HEK293 (cell line): ENCODE measurements at regions not wholly inside any gene's neighbourhood (a gene's known extent, or its start where the extent isn't known, plus 50 kb on each side); places are given as distances from the start of the nearest gene placed in this dataset.

Experiments
- GLIS2 ChIP-seq: fragments of 450-650 bp; formaldehyde crosslinking; IDR thresholded peaks from 2 replicates; pipeline ENCODE4 v1.5.1; 2016; ENCODE audit warnings: missing biosample characterization, missing genetic modification characterization
- KLF10 ChIP-seq: fragments of 450-650 bp; IDR thresholded peaks from 2 replicates; pipeline ENCODE4 v1.5.1; 2018; ENCODE audit warnings: missing biosample characterization, mild to moderate bottlenecking, missing genetic modification characterization
- KLF8 ChIP-seq: fragments of 450-650 bp; formaldehyde crosslinking; IDR thresholded peaks from 2 replicates; pipeline ENCODE4 v1.5.1; 2016; ENCODE audit warnings: missing biosample characterization, missing genetic modification characterization
- MYNN ChIP-seq: fragments of 450-650 bp; formaldehyde crosslinking; IDR thresholded peaks from 2 replicates; pipeline ENCODE4 v1.5.1; 2016; ENCODE audit warnings: missing biosample characterization, missing genetic modification characterization, borderline replicate concordance
- YY2 ChIP-seq: fragments of 450-650 bp; formaldehyde crosslinking; IDR thresholded peaks from 2 replicates; pipeline ENCODE4 v1.5.1; 2016; ENCODE audit warnings: missing biosample characterization, missing genetic modification characterization
- ZBTB17 ChIP-seq: fragments of 450-650 bp; formaldehyde crosslinking; IDR thresholded peaks from 2 replicates; pipeline ENCODE4 v1.5.1; 2016; ENCODE audit warnings: missing biosample characterization, missing genetic modification characterization
- ZEB2 ChIP-seq: fragments of 450-650 bp; formaldehyde crosslinking; IDR thresholded peaks from 2 replicates; pipeline ENCODE4 v1.5.1; 2016; ENCODE audit warnings: missing biosample characterization, missing genetic modification characterization
- ZNF16 ChIP-seq: fragments of 450-650 bp; formaldehyde crosslinking; IDR thresholded peaks from 2 replicates; pipeline ENCODE4 v1.5.1; 2016; ENCODE audit warnings: low read depth, missing biosample characterization, missing genetic modification characterization
- ZNF2 ChIP-seq: fragments of 450-650 bp; formaldehyde crosslinking; IDR thresholded peaks from 2 replicates; pipeline ENCODE4 v1.5.1; 2016; ENCODE audit warnings: missing biosample characterization, missing genetic modification characterization
- ZNF24 ChIP-seq: fragments of 450-650 bp; formaldehyde crosslinking; IDR thresholded peaks from 2 replicates; pipeline ENCODE4 v1.5.1; 2016; ENCODE audit warnings: missing biosample characterization, missing genetic modification characterization
- ZNF621 ChIP-seq: fragments of 450-650 bp; formaldehyde crosslinking; IDR thresholded peaks from 2 replicates; pipeline ENCODE4 v1.5.1; 2017; ENCODE audit warnings: missing biosample characterization, missing genetic modification characterization
- ZNF623 ChIP-seq: fragments of 450-650 bp; formaldehyde crosslinking; IDR thresholded peaks from 2 replicates; pipeline ENCODE4 v1.5.1; 2016; ENCODE audit warnings: missing biosample characterization, missing genetic modification characterization
- ZXDB ChIP-seq: fragments of 450-650 bp; formaldehyde crosslinking; IDR thresholded peaks from 2 replicates; pipeline ENCODE4 v1.5.1; 2016; ENCODE audit warnings: missing biosample characterization, missing genetic modification characterization
- TF ChIP-seq, protein P1 (sequence below): fragments of 450-650 bp; formaldehyde crosslinking; IDR thresholded peaks from 2 replicates; pipeline ENCODE4 v1.5.1; 2016; ENCODE audit warnings: missing biosample characterization, missing genetic modification characterization, low read depth
- TF ChIP-seq, protein P2 (sequence below): fragments of 450-650 bp; formaldehyde crosslinking; IDR thresholded peaks from 2 replicates; pipeline ENCODE4 v1.5.1; 2016; ENCODE audit warnings: missing biosample characterization, missing genetic modification characterization
- TF ChIP-seq, protein P3 (sequence below): sonication (generic); formaldehyde crosslinking; IDR thresholded peaks from 2 replicates; pipeline ENCODE4 v1.8.1; 2022; ENCODE audit warnings: mild to moderate bottlenecking, moderate library complexity, missing genetic modification reagents
- TF ChIP-seq, protein P4 (sequence below): fragments of 450-650 bp; formaldehyde crosslinking; IDR thresholded peaks from 2 replicates; pipeline ENCODE4 v1.5.1; 2016; ENCODE audit warnings: missing biosample characterization, missing genetic modification characterization
- TF ChIP-seq, protein P5 (sequence below): fragments of 450-650 bp; formaldehyde crosslinking; IDR thresholded peaks from 2 replicates; pipeline ENCODE4 v1.5.1; 2016; ENCODE audit warnings: missing biosample characterization, missing genetic modification characterization, borderline replicate concordance
- TF ChIP-seq, protein P6 (sequence below): fragments of 450-650 bp; formaldehyde crosslinking; IDR thresholded peaks from 2 replicates; pipeline ENCODE4 v1.5.1; 2016; ENCODE audit warnings: missing biosample characterization, missing genetic modification characterization

DNA sequence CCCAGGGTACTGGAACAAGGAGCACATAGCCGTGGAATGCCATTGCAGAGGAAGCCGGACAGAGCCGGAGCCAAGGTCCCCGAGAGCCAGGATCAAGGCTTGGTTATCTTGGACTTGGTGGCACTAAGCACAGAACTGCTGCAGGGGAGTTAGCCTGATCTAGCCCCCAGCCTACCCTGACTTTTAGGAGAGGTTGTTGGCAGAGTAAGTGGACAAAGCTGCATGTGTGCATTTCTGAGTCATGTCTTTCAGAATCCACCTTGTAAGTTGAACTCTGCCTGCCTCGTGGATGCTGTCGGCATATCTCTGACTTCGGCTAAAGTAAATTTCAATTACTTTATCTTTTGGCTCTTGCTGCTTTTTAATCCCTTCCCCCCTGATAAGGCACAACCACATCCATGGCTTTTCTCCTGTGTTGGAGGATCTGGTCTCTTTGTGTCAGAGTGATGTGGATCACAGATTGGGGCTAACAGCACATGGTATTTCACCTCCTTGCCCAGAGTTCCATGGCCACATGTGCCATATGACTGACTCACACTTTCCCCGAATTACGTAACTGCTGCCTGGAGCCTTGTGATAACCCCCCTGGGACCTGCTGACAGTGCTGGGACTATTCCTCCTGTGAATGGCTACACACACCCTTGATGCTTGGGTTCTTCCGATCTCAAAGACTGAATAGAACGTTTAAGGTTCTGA is 240.3 kb downstream of the EMP1 start (continued):
- TF ChIP-seq, protein P1, sequence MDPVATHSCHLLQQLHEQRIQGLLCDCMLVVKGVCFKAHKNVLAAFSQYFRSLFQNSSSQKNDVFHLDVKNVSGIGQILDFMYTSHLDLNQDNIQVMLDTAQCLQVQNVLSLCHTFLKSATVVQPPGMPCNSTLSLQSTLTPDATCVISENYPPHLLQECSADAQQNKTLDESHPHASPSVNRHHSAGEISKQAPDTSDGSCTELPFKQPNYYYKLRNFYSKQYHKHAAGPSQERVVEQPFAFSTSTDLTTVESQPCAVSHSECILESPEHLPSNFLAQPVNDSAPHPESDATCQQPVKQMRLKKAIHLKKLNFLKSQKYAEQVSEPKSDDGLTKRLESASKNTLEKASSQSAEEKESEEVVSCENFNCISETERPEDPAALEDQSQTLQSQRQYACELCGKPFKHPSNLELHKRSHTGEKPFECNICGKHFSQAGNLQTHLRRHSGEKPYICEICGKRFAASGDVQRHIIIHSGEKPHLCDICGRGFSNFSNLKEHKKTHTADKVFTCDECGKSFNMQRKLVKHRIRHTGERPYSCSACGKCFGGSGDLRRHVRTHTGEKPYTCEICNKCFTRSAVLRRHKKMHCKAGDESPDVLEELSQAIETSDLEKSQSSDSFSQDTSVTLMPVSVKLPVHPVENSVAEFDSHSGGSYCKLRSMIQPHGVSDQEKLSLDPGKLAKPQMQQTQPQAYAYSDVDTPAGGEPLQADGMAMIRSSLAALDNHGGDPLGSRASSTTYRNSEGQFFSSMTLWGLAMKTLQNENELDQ: no peak
- 0 out of 2 replicates have a peak, but pooled peaks have one; percentile 34 for TF ChIP-seq ZXDB (tag by site-specific recombination)
- no peak for TF ChIP-seq MYNN
- TF ChIP-seq, protein P2, sequence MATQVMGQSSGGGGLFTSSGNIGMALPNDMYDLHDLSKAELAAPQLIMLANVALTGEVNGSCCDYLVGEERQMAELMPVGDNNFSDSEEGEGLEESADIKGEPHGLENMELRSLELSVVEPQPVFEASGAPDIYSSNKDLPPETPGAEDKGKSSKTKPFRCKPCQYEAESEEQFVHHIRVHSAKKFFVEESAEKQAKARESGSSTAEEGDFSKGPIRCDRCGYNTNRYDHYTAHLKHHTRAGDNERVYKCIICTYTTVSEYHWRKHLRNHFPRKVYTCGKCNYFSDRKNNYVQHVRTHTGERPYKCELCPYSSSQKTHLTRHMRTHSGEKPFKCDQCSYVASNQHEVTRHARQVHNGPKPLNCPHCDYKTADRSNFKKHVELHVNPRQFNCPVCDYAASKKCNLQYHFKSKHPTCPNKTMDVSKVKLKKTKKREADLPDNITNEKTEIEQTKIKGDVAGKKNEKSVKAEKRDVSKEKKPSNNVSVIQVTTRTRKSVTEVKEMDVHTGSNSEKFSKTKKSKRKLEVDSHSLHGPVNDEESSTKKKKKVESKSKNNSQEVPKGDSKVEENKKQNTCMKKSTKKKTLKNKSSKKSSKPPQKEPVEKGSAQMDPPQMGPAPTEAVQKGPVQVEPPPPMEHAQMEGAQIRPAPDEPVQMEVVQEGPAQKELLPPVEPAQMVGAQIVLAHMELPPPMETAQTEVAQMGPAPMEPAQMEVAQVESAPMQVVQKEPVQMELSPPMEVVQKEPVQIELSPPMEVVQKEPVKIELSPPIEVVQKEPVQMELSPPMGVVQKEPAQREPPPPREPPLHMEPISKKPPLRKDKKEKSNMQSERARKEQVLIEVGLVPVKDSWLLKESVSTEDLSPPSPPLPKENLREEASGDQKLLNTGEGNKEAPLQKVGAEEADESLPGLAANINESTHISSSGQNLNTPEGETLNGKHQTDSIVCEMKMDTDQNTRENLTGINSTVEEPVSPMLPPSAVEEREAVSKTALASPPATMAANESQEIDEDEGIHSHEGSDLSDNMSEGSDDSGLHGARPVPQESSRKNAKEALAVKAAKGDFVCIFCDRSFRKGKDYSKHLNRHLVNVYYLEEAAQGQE: no peak
- TF ChIP-seq ZNF621 (tag by site-specific recombination): no peak
- 0 out of 2 replicates have a peak, but pooled peaks have one; percentile 62 for TF ChIP-seq ZNF24
- TF ChIP-seq ZBTB17 (tag by site-specific recombination): peak; percentile 77
- TF ChIP-seq, protein P3, sequence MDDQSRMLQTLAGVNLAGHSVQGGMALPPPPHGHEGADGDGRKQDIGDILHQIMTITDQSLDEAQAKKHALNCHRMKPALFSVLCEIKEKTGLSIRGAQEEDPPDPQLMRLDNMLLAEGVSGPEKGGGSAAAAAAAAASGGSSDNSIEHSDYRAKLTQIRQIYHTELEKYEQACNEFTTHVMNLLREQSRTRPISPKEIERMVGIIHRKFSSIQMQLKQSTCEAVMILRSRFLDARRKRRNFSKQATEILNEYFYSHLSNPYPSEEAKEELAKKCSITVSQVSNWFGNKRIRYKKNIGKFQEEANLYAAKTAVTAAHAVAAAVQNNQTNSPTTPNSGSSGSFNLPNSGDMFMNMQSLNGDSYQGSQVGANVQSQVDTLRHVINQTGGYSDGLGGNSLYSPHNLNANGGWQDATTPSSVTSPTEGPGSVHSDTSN (CRISPR knock-in tag): no peak
- TF ChIP-seq YY2: peak; percentile 20; the same call in 1 of the 2 replicates
- TF ChIP-seq, protein P4, sequence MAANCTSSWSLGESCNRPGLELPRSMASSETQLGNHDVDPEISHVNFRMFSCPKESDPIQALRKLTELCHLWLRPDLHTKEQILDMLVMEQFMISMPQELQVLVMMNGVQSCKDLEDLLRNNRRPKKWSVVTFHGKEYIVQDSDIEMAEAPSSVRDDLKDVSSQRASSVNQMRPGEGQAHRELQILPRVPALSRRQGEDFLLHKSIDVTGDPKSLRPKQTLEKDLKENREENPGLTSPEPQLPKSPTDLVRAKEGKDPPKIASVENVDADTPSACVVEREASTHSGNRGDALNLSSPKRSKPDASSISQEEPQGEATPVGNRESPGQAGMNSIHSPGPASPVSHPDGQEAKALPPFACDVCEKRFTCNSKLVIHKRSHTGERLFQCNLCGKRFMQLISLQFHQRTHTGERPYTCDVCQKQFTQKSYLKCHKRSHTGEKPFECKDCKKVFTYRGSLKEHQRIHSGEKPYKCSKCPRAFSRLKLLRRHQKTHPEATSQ: no peak
- TF ChIP-seq, protein P5, sequence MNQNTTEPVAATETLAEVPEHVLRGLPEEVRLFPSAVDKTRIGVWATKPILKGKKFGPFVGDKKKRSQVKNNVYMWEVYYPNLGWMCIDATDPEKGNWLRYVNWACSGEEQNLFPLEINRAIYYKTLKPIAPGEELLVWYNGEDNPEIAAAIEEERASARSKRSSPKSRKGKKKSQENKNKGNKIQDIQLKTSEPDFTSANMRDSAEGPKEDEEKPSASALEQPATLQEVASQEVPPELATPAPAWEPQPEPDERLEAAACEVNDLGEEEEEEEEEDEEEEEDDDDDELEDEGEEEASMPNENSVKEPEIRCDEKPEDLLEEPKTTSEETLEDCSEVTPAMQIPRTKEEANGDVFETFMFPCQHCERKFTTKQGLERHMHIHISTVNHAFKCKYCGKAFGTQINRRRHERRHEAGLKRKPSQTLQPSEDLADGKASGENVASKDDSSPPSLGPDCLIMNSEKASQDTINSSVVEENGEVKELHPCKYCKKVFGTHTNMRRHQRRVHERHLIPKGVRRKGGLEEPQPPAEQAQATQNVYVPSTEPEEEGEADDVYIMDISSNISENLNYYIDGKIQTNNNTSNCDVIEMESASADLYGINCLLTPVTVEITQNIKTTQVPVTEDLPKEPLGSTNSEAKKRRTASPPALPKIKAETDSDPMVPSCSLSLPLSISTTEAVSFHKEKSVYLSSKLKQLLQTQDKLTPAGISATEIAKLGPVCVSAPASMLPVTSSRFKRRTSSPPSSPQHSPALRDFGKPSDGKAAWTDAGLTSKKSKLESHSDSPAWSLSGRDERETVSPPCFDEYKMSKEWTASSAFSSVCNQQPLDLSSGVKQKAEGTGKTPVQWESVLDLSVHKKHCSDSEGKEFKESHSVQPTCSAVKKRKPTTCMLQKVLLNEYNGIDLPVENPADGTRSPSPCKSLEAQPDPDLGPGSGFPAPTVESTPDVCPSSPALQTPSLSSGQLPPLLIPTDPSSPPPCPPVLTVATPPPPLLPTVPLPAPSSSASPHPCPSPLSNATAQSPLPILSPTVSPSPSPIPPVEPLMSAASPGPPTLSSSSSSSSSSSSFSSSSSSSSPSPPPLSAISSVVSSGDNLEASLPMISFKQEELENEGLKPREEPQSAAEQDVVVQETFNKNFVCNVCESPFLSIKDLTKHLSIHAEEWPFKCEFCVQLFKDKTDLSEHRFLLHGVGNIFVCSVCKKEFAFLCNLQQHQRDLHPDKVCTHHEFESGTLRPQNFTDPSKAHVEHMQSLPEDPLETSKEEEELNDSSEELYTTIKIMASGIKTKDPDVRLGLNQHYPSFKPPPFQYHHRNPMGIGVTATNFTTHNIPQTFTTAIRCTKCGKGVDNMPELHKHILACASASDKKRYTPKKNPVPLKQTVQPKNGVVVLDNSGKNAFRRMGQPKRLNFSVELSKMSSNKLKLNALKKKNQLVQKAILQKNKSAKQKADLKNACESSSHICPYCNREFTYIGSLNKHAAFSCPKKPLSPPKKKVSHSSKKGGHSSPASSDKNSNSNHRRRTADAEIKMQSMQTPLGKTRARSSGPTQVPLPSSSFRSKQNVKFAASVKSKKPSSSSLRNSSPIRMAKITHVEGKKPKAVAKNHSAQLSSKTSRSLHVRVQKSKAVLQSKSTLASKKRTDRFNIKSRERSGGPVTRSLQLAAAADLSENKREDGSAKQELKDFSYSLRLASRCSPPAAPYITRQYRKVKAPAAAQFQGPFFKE: no peak
- TF ChIP-seq ZNF16: no peak
- TF ChIP-seq, protein P6, sequence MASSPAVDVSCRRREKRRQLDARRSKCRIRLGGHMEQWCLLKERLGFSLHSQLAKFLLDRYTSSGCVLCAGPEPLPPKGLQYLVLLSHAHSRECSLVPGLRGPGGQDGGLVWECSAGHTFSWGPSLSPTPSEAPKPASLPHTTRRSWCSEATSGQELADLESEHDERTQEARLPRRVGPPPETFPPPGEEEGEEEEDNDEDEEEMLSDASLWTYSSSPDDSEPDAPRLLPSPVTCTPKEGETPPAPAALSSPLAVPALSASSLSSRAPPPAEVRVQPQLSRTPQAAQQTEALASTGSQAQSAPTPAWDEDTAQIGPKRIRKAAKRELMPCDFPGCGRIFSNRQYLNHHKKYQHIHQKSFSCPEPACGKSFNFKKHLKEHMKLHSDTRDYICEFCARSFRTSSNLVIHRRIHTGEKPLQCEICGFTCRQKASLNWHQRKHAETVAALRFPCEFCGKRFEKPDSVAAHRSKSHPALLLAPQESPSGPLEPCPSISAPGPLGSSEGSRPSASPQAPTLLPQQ: peak; percentile 77
- TF ChIP-seq ZEB2 (tag by site-specific recombination): 0 out of 2 replicates have a peak, but pooled peaks have one; percentile 38
- TF ChIP-seq KLF10 (tag by site-specific recombination): no peak
- TF ChIP-seq ZNF2 (tag by site-specific recombination): 0 out of 2 replicates have a peak, but pooled peaks have one; percentile 42
- peak; percentile 83 for TF ChIP-seq KLF8 (tag by site-specific recombination)
- no peak for TF ChIP-seq ZNF623
- TF ChIP-seq GLIS2: peak; percentile 63; the same call in 1 of the 2 replicates
